Lower leg skin (tissue), 4 donors: ENCODE measurements at regions not wholly inside any gene's neighbourhood (a gene's known extent, or its start where the extent isn't known, plus 50 kb on each side); places are given as distances from the start of the nearest gene placed in this dataset.
"Not testable (repeated sequence)": the region's sequence is repeated elsewhere in the genome, so short reads cannot be mapped to it uniquely, and the experiment has no call there.

Experiments
- DNase-seq, 2 donors: peaks; one replicate each; pipeline ENCODE4 v3.0.0-alpha.2; 2019; ENCODE audit warnings: low spot score in 2 of 2
- H3K4me3 ChIP-seq: fragments of 200-600 bp; sonication (generic); 2 replicates; pipeline ENCODE4 v1.5.1; 2017; ENCODE audit warnings: mild to moderate bottlenecking, low read depth; ENCODE audit not compliant: poor library complexity, severe bottlenecking
- CTCF ChIP-seq, 3 donors: fragments of 450-650 bp; IDR thresholded peaks; one replicate each; pipeline ENCODE4 v1.5.1; 2016; ENCODE audit warnings: antibody characterized with exemption in 3 of 3, mild to moderate bottlenecking in 3 of 3, moderate library complexity in 2 of 3
- POLR2A ChIP-seq, 2 donors: fragments of 450-650 bp; IDR thresholded peaks; one replicate each; pipeline ENCODE4 v1.6.1; 2016 to 2017; ENCODE audit warnings: antibody characterized with exemption in 2 of 2, mild to moderate bottlenecking in 1 of 2, moderate library complexity in 1 of 2
- WGBS, 2 donors: methylation state at CpG; one replicate each; pipeline ENCODE4 v1.1.5; 2018; 5-methylcytosine and 5-hydroxymethylcytosine counted together
- intact Hi-C: fragments of 100-400 bp; cut with DNase I; formaldehyde crosslinking; loops from one replicate; pipeline ENCODE4 v1.15.0; 2023; ENCODE audit warnings: low total_unique reads

- intact Hi-C loops: no loop called here
- WGBS, 2 donors: 76 to 84% methylated on average over 1 of the region's 1 CpG
- H3K4me3 ChIP-seq: no peak overlapping the region
- DNase-seq: no peak
- TF ChIP-seq POLR2A (IDR thresholded peaks at IDR 0.05) (no peak), CTCF (IDR thresholded peaks at IDR 0.05) (no peak)
Observed at GRCh38 chr3:159501029-159501428, 487.6 kb upstream of the IL12A start.

GRCh38 chr3:159502986-159503385 lies 485.6 kb upstream of the IL12A start:
- 91 to 92% methylated on average over 2 of the region's 2 CpGs for WGBS, 2 donors
- DNase-seq: no peak
- intact Hi-C loops: no loop called here
- no peak overlapping the region for H3K4me3 ChIP-seq
- no peak for TF ChIP-seq CTCF (IDR thresholded peaks at IDR 0.05)
- no peak for TF ChIP-seq POLR2A (IDR thresholded peaks at IDR 0.05)

- H3K4me3 ChIP-seq, DNase-seq, intact Hi-C loops: not testable (repeated sequence)
- 88 to 100% methylated on average over 7 of the region's 7 CpGs for WGBS, 2 donors
Observed at GRCh38 chr3:159510988-159511387, 477.6 kb upstream of the IL12A start.

- intact Hi-C loops: no loop called here
- H3K4me3 ChIP-seq: no peak overlapping the region
- TF ChIP-seq POLR2A (IDR thresholded peaks at IDR 0.05): no peak
- TF ChIP-seq CTCF (IDR thresholded peaks at IDR 0.05): no peak
- WGBS, 2 donors: 64 to 68% methylated on average over 6 of the region's 6 CpGs
- DNase-seq: no peak
Observed at GRCh38 chr3:159513444-159513843, 475.2 kb upstream of the IL12A start.

GRCh38 chr3:159513867-159514380 lies 474.7 kb upstream of the IL12A start:
- TF ChIP-seq CTCF (IDR thresholded peaks at IDR 0.05) (no peak), POLR2A (IDR thresholded peaks at IDR 0.05) (no peak)
- H3K4me3 ChIP-seq: no peak overlapping the region
- 69 to 75% methylated on average over 5 of the region's 5 CpGs for WGBS, 2 donors
- intact Hi-C loops: no loop called here
- DNase-seq: no peak

- intact Hi-C loops: no loop called here
- DNase-seq: no peak
- no peak overlapping the region for H3K4me3 ChIP-seq
- 66 to 72% methylated on average over 1 of the region's 1 CpG for WGBS, 2 donors
- TF ChIP-seq CTCF (IDR thresholded peaks at IDR 0.05) (no peak), POLR2A (IDR thresholded peaks at IDR 0.05) (no peak)
Observed at GRCh38 chr3:159517105-159517504, 471.5 kb upstream of the IL12A start.
